Smooth muscle cell (in vitro differentiated cells): ENCODE measurements at regions not wholly inside any gene's neighbourhood (a gene's known extent, or its start where the extent isn't known, plus 50 kb on each side); places are given as distances from the start of the nearest gene placed in this dataset.

Experiments
- DNase-seq: peaks from one replicate; lab custom pipeline; 2025; ENCODE audit not compliant: unreplicated experiment; lab: John Stamatoyannopoulos, UW
- H2AFZ ChIP-seq: fragments of 200-600 bp; sonication (generic); 2 replicates; pipeline ENCODE4 v1.6.0; 2016; ENCODE audit warnings: antibody characterized with exemption, low read depth, mild to moderate bottlenecking
- H3F3A ChIP-seq: fragments of 200-600 bp; sonication (generic); 2 replicates; pipeline ENCODE4 v1.6.0; 2017; ENCODE audit warnings: antibody characterized with exemption, low read depth
- H3K27ac ChIP-seq: fragments of 200-600 bp; sonication (generic); 2 replicates; pipeline ENCODE4 v1.5.1; 2016; ENCODE audit warnings: low read depth, mild to moderate bottlenecking
- H3K27me3 ChIP-seq: fragments of 200-600 bp; sonication (generic); 2 replicates; pipeline ENCODE4 v1.6.1; 2016; ENCODE audit warnings: low read depth, mild to moderate bottlenecking
- H3K36me3 ChIP-seq: fragments of 200-600 bp; sonication (generic); 2 replicates; pipeline ENCODE4 v1.5.1; 2016; ENCODE audit warnings: low read depth
- H3K4me1 ChIP-seq: fragments of 200-600 bp; sonication (generic); 2 replicates; pipeline ENCODE4 v1.5.1; 2016; ENCODE audit warnings: low read depth
- H3K4me2 ChIP-seq: fragments of 200-600 bp; sonication (generic); 2 replicates; pipeline ENCODE4 v1.6.0; 2016; ENCODE audit warnings: mild to moderate bottlenecking
- H3K4me3 ChIP-seq: fragments of 200-600 bp; sonication (generic); 2 replicates; pipeline ENCODE4 v1.5.1; 2016; ENCODE audit warnings: mild to moderate bottlenecking
- H3K79me2 ChIP-seq: fragments of 200-600 bp; sonication (generic); 2 replicates; pipeline ENCODE4 v1.6.0; 2016; ENCODE audit warnings: low read depth, mild to moderate bottlenecking
- H3K9ac ChIP-seq: fragments of 200-600 bp; sonication (generic); 2 replicates; pipeline ENCODE4 v1.6.0; 2016; ENCODE audit warnings: low read depth
- H3K9me3 ChIP-seq: fragments of 200-600 bp; sonication (generic); replicated peaks from 2 replicates; pipeline ENCODE4 v1.5.1; 2016; ENCODE audit warnings: low read depth
- H4K20me1 ChIP-seq: fragments of 200-600 bp; sonication (generic); 2 replicates; pipeline ENCODE4 v1.6.0; 2016; ENCODE audit warnings: low read depth
- CTCF ChIP-seq: fragments of 200-600 bp; sonication (generic); IDR thresholded peaks from 2 replicates; pipeline ENCODE4 v1.5.1; 2017; ENCODE audit warnings: borderline replicate concordance, mild to moderate bottlenecking, antibody characterized with exemption; ENCODE audit not compliant: insufficient read depth, poor library complexity, severe bottlenecking
- WGBS: methylation state at CpG from one replicate; pipeline ENCODE4 v1.1.7; 2016; ENCODE audit warnings: low lambda C conversion rate; 5-methylcytosine and 5-hydroxymethylcytosine counted together

- Histone ChIP-seq H3K9me3 (no peaks in the 10 kb centered on the region), H2AFZ (no peak overlapping the region), H3K27ac (no peak overlapping the region), H3K36me3 (no peaks in the 10 kb centered on the region), H3K4me2 (no peak overlapping the region), H3K4me1 (no peaks in the 10 kb centered on the region), H3K27me3 (peaks cover 3% of the 10 kb centered on the region), H3K4me3 (no peak overlapping the region), H3F3A (no peaks in the 10 kb centered on the region), H3K9ac (no peak overlapping the region), H3K79me2 (no peaks in the 10 kb centered on the region), H4K20me1 (no peaks in the 10 kb centered on the region)
- WGBS = 94% methylated on average over 2 of the region's 2 CpGs
- no peak for DNase-seq
- TF ChIP-seq CTCF = no peak
These were observed 98.4 kb upstream of the ROBO1 start for GRCh38 chr3:79866162-79866561.

- peaks cover 3% of the 10 kb centered on the region for H3K27me3 ChIP-seq
- H3K27ac ChIP-seq = no peak overlapping the region
- no peaks in the 10 kb centered on the region for H3K4me1 ChIP-seq
- no peaks in the 10 kb centered on the region for H3K79me2 ChIP-seq
- no peaks in the 10 kb centered on the region for H3F3A ChIP-seq
- no peak overlapping the region for H2AFZ ChIP-seq
- no peaks in the 10 kb centered on the region for H4K20me1 ChIP-seq
- H3K4me3 ChIP-seq = no peak overlapping the region
- H3K4me2 ChIP-seq = no peak overlapping the region
- H3K36me3 ChIP-seq = no peaks in the 10 kb centered on the region
- no peak overlapping the region for H3K9ac ChIP-seq
- TF ChIP-seq CTCF = no peak
- no peak for DNase-seq
- no peaks in the 10 kb centered on the region for H3K9me3 ChIP-seq
These were observed 96.3 kb upstream of the ROBO1 start for GRCh38 chr3:79864077-79864476.

GRCh38 chr3:79848876-79849275 is 81.1 kb upstream of the ROBO1 start:
- 89% methylated on average over 3 of the region's 4 CpGs for WGBS

GRCh38 chr3:79847928-79848327 is 80.1 kb upstream of the ROBO1 start:
- Histone ChIP-seq H3K4me3 (no peak overlapping the region), H3K9me3 (no peaks in the 10 kb centered on the region), H3K27me3 (no peaks in the 10 kb centered on the region), H3K9ac (no peak overlapping the region), H2AFZ (no peak overlapping the region), H3F3A (no peaks in the 10 kb centered on the region), H4K20me1 (no peaks in the 10 kb centered on the region), H3K4me1 (no peaks in the 10 kb centered on the region), H3K79me2 (no peaks in the 10 kb centered on the region), H3K4me2 (no peak overlapping the region), H3K36me3 (no peaks in the 10 kb centered on the region), H3K27ac (no peak overlapping the region)
- WGBS = 63% methylated on average over 3 of the region's 3 CpGs
- no peak for DNase-seq
- no peak for TF ChIP-seq CTCF

More at GRCh38 chr3:79848876-79849275, 81.1 kb upstream of the ROBO1 start:
- Histone ChIP-seq H3K27ac (no peak overlapping the region), H3K4me1 (no peaks in the 10 kb centered on the region), H4K20me1 (no peaks in the 10 kb centered on the region), H3K4me2 (no peak overlapping the region), H2AFZ (no peak overlapping the region), H3F3A (no peaks in the 10 kb centered on the region), H3K36me3 (no peaks in the 10 kb centered on the region), H3K79me2 (no peaks in the 10 kb centered on the region), H3K4me3 (no peak overlapping the region), H3K27me3 (no peaks in the 10 kb centered on the region), H3K9ac (no peak overlapping the region), H3K9me3 (no peaks in the 10 kb centered on the region)
- DNase-seq = no peak
- TF ChIP-seq CTCF = no peak
